ENCODE measurements at regions not wholly inside any gene's neighbourhood (a gene's known extent, or its start where the extent isn't known, plus 50 kb on each side); places are given as distances from the start of the nearest gene placed in this dataset.

GRCh38 chr1:80893115-80893514, 907.6 kb upstream of the ADGRL2 start:
- Histone ChIP-seq H3K27ac (no peak overlapping the region), H3K4me1 (no peaks in the 10 kb centered on the region), H3K36me3 (no peaks in the 10 kb centered on the region), H3K9me3 (no peaks in the 10 kb centered on the region), H3K27me3 (no peaks in the 10 kb centered on the region), H3K4me3 (no peak overlapping the region)
- TF ChIP-seq CTCF (IDR thresholded peaks at IDR 0.05) (no peak), POLR2A (IDR thresholded peaks at IDR 0.05) (no peak)
- no peak for ATAC-seq
- intact Hi-C loops (cut with DNase I) = no loop called here
- WGBS (ENCODE audit: insufficient coverage, low coverage, low lambda C conversion rate, missing lambda C conversion rate) = 75% methylated on average over 2 of the region's 2 CpGs
- DNase-seq = no peak

GRCh38 chr1:80892539-80892938, 908.2 kb upstream of the ADGRL2 start:
- Histone ChIP-seq H3K27ac (no peak overlapping the region), H3K4me1 (no peaks in the 10 kb centered on the region), H3K36me3 (no peaks in the 10 kb centered on the region), H3K4me3 (no peak overlapping the region), H3K27me3 (no peaks in the 10 kb centered on the region), H3K9me3 (no peaks in the 10 kb centered on the region)
- DNase-seq = no peak
- TF ChIP-seq CTCF (IDR thresholded peaks at IDR 0.05) = no peak
- TF ChIP-seq POLR2A (IDR thresholded peaks at IDR 0.05) = no peak
- intact Hi-C loops (cut with DNase I) = no loop called here
- peak in 1 of 4 donors; percentile 16 for ATAC-seq
- 22% methylated on average over 4 of the region's 4 CpGs for WGBS (ENCODE audit: insufficient coverage, low coverage, low lambda C conversion rate, missing lambda C conversion rate)

- Histone ChIP-seq H3K9me3 (no peaks in the 10 kb centered on the region), H3K36me3 (no peaks in the 10 kb centered on the region), H3K27ac (no peak overlapping the region), H3K4me1 (no peaks in the 10 kb centered on the region), H3K4me3 (no peak overlapping the region), H3K27me3 (no peaks in the 10 kb centered on the region)
- TF ChIP-seq POLR2A (IDR thresholded peaks at IDR 0.05) = no peak
- no peak for TF ChIP-seq CTCF (IDR thresholded peaks at IDR 0.05)
- ATAC-seq (no peak), DNase-seq (no peak)
- WGBS (ENCODE audit: insufficient coverage, low coverage, low lambda C conversion rate, missing lambda C conversion rate) = 11% methylated on average over 1 of the region's 2 CpGs
- intact Hi-C loops (cut with DNase I) = no loop called here
Measured at GRCh38 chr1:80891871-80892270, 908.9 kb upstream of the ADGRL2 start.

- intact Hi-C loops (cut with DNase I) = no loop called here
- no peak overlapping the region for H3K27ac ChIP-seq
- H3K27me3 ChIP-seq = no peaks in the 10 kb centered on the region
- H3K4me3 ChIP-seq = no peak overlapping the region
- DNase-seq = no peak
- ATAC-seq = peak; percentile 77 to 94 (median 87)
- H3K4me1 ChIP-seq = peaks cover 0 to 16% (median 1%) of the 10 kb centered on the region in 4 donors
- H3K36me3 ChIP-seq = no peaks in the 10 kb centered on the region
- H3K9me3 ChIP-seq = no peaks in the 10 kb centered on the region
- WGBS (ENCODE audit: insufficient coverage, low coverage, low lambda C conversion rate, missing lambda C conversion rate) = 19% methylated on average over 3 of the region's 3 CpGs
- TF ChIP-seq CTCF (IDR thresholded peaks at IDR 0.05) (no peak), POLR2A (IDR thresholded peaks at IDR 0.05) (no peak)
Measured at GRCh38 chr1:80882553-80882952, 918.2 kb upstream of the ADGRL2 start.

GRCh38 chr1:80878343-80878742, 922.4 kb upstream of the ADGRL2 start:
- Histone ChIP-seq H3K9me3 (no peaks in the 10 kb centered on the region), H3K36me3 (no peaks in the 10 kb centered on the region), H3K4me3 (no peak overlapping the region), H3K27me3 (no peaks in the 10 kb centered on the region), H3K27ac (no peak overlapping the region), H3K4me1 (peaks cover 0 to 16% (median 1%) of the 10 kb centered on the region in 4 donors)
- DNase-seq = peak in 1 of 3 donors; percentile 10
- TF ChIP-seq CTCF (IDR thresholded peaks at IDR 0.05) = no peak
- TF ChIP-seq POLR2A (IDR thresholded peaks at IDR 0.05) = no peak
- peak in 2 of 4 donors; percentile 26 to 52 for ATAC-seq
- intact Hi-C loops (cut with DNase I) = no loop called here

Data from right lobe of liver (tissue), 6 donors.